SU-DHL-6 (cell line): ENCODE measurements at regions not wholly inside any gene's neighbourhood (a gene's known extent, or its start where the extent isn't known, plus 50 kb on each side); places are given as distances from the start of the nearest gene placed in this dataset.

ENCODE experiments used
- H2AFZ ChIP-seq: fragments of 200-600 bp; sonication (generic); 2 replicates; pipeline ENCODE4 v1.6.1; 2014; ENCODE audit warnings: low read depth, mild to moderate bottlenecking, moderate library complexity, mixed read lengths, antibody characterized with exemption, low read length; ENCODE audit not compliant: severe bottlenecking
- H3F3A ChIP-seq: fragments of 200-600 bp; shearing (Covaris generic); 2 replicates; pipeline ENCODE4 v1.6.0; 2016; ENCODE audit warnings: antibody characterized with exemption, mild to moderate bottlenecking; ENCODE audit not compliant: insufficient read depth
- H3K27ac ChIP-seq: fragments of 200-600 bp; sonication (generic); 2 replicates; pipeline ENCODE4 v1.5.1; 2016; ENCODE audit warnings: low read depth, mild to moderate bottlenecking, low read length, moderate library complexity, mixed read lengths
- H3K27me3 ChIP-seq: fragments of 200-600 bp; sonication (generic), shearing (Covaris generic); 2 replicates; pipeline ENCODE4 v1.6.0; 2014; ENCODE audit warnings: mild to moderate bottlenecking, low read length
- H3K36me3 ChIP-seq: fragments of 200-600 bp; sonication (generic); 2 replicates; pipeline ENCODE4 v1.6.1; 2014; ENCODE audit warnings: mild to moderate bottlenecking, low read length, mixed read lengths
- H3K4me2 ChIP-seq: fragments of 300-600, 200-600 bp; shearing (Covaris generic), sonication (generic); 2 replicates; pipeline ENCODE4 v1.6.0; 2014; ENCODE audit warnings: low read length, low read depth, mild to moderate bottlenecking; ENCODE audit not compliant: poor library complexity, severe bottlenecking
- H3K4me3 ChIP-seq: fragments of 200-600 bp; sonication (generic); 2 replicates; pipeline ENCODE4 v1.5.1; 2014; ENCODE audit warnings: antibody characterized with exemption, low read length, mild to moderate bottlenecking, mixed read lengths; ENCODE audit not compliant: insufficient read depth, poor library complexity, severe bottlenecking
- H3K79me2 ChIP-seq: fragments of 200-600 bp; sonication (generic); 2 replicates; pipeline ENCODE4 v1.6.1; 2014; ENCODE audit warnings: mild to moderate bottlenecking, low read length, moderate library complexity; ENCODE audit not compliant: insufficient read depth
- H3K9ac ChIP-seq: fragments of 200-600 bp; sonication (generic); 2 replicates; pipeline ENCODE4 v1.7.0; 2014; ENCODE audit warnings: mild to moderate bottlenecking, low read length
- H3K9me2 ChIP-seq: fragments of 200-600 bp; sonication (generic); replicated peaks from 2 replicates; pipeline ENCODE4 v1.6.1; 2014; ENCODE audit warnings: low read length; ENCODE audit not compliant: insufficient read depth
- H3K9me3 ChIP-seq: fragments of 200-600 bp; sonication (generic); 2 replicates; pipeline ENCODE4 v1.6.1; 2014; ENCODE audit warnings: low read length, mixed read lengths; ENCODE audit not compliant: insufficient read depth
- H4K20me1 ChIP-seq: fragments of 200-600 bp; sonication (generic); 2 replicates; pipeline ENCODE4 v1.6.1; 2014; ENCODE audit warnings: low read depth, mild to moderate bottlenecking, antibody characterized with exemption, low read length, moderate library complexity, mixed read lengths
- CTCF ChIP-seq: fragments of 200-600 bp; sonication (generic); IDR thresholded peaks from one replicate; pipeline ENCODE4 v1.5.1; 2017; ENCODE audit warnings: antibody characterized with exemption, mild to moderate bottlenecking, low read length, moderate library complexity; ENCODE audit not compliant: insufficient read depth, poor library complexity, severe bottlenecking
- EZH2phosphoT487 ChIP-seq: fragments of 200-600 bp; sonication (generic), shearing (Covaris generic); conservative IDR thresholded peaks from 2 replicates; pipeline ENCODE4 v1.6.1; 2018; ENCODE audit warnings: mild to moderate bottlenecking, antibody characterized with exemption, low read length, moderate library complexity, mixed read lengths

- Histone ChIP-seq H3K9me2 (no peaks in the 10 kb centered on the region), H3K27ac (no peak overlapping the region), H3K4me2 (no peak overlapping the region), H4K20me1 (no peaks in the 10 kb centered on the region), H3K9me3 (no peaks in the 10 kb centered on the region), H3K9ac (no peak overlapping the region), H3K79me2 (no peaks in the 10 kb centered on the region), H3K27me3 (no peaks in the 10 kb centered on the region), H3K4me3 (no peak overlapping the region), H3F3A (no peaks in the 10 kb centered on the region), H3K36me3 (no peaks in the 10 kb centered on the region), H2AFZ (no peak overlapping the region)
- TF ChIP-seq CTCF (no peak), EZH2phosphoT487 (no peak)
Observed at GRCh38 chr16:85373741-85374570, 239.2 kb upstream of the GSE1 start.

GRCh38 chr16:85374571-85374872 lies 238.6 kb upstream of the GSE1 start:
- no peaks in the 10 kb centered on the region for H3K36me3 ChIP-seq
- H3K9me3 ChIP-seq, result no peaks in the 10 kb centered on the region
- H3K9ac ChIP-seq, result no peak overlapping the region
- no peak overlapping the region for H3K4me3 ChIP-seq
- no peaks in the 10 kb centered on the region for H3K9me2 ChIP-seq
- no peaks in the 10 kb centered on the region for H3K79me2 ChIP-seq
- no peak overlapping the region for H3K27ac ChIP-seq
- H2AFZ ChIP-seq, result no peak overlapping the region
- no peaks in the 10 kb centered on the region for H3K27me3 ChIP-seq
- no peaks in the 10 kb centered on the region for H3F3A ChIP-seq
- TF ChIP-seq EZH2phosphoT487, result no peak
- no peak for TF ChIP-seq CTCF
- H3K4me2 ChIP-seq, result no peak overlapping the region
- H4K20me1 ChIP-seq, result no peaks in the 10 kb centered on the region

- Histone ChIP-seq H3K9me3 (no peaks in the 10 kb centered on the region), H3K9ac (no peak overlapping the region), H3K27me3 (no peaks in the 10 kb centered on the region), H3K4me3 (no peak overlapping the region), H3K27ac (no peak overlapping the region), H3K9me2 (no peaks in the 10 kb centered on the region), H3K36me3 (no peaks in the 10 kb centered on the region), H3K79me2 (no peaks in the 10 kb centered on the region), H2AFZ (no peak overlapping the region), H4K20me1 (no peaks in the 10 kb centered on the region), H3K4me2 (no peak overlapping the region), H3F3A (no peaks in the 10 kb centered on the region)
- TF ChIP-seq EZH2phosphoT487 (no peak), CTCF (no peak)
Observed at GRCh38 chr16:85375282-85375681, 237.8 kb upstream of the GSE1 start.
